HG03025 (cell line): ENCODE measurements at regions not wholly inside any gene's neighbourhood (a gene's known extent, or its start where the extent isn't known, plus 50 kb on each side); places are given as distances from the start of the nearest gene placed in this dataset.

ENCODE experiments used
- ATAC-seq: cut with Tn5 transposase; IDR thresholded peaks from one replicate; pipeline ENCODE4 v1.9.1; 2021; ENCODE audit warnings: mild to moderate bottlenecking, moderate library complexity; ENCODE audit not compliant: unreplicated experiment, low FRiP score

DNA sequence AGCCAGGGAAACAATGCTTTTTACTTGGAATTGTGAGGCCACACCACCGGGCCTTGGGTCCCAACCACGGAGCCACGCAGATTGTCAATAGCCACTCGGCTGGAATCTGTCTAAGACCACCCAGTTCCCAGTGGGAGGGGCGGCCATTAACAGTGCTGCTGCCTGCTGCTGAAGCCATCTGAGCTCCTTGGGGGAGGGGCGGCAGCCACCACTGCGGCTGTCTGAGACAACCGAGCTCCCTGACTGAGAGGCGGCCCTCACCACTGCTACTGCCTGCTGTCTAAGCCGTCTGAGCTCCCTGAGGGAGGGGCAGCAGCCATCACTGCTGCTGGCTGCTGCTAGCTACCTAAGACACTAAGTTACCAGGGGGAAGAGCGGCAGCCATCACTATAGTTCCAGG lies 64.3 kb downstream of the DMRTA2 start:
- ATAC-seq, result no peak

- ATAC-seq, result no peak
Observed at GRCh38 chr1:50357186-50357585, 66.1 kb downstream of the DMRTA2 start.

GRCh38 chr1:50354813-50355212 lies 68.4 kb downstream of the DMRTA2 start:
- no peak for ATAC-seq

GRCh38 chr1:50352428-50352827 lies 70.8 kb downstream of the DMRTA2 start:
- no peak for ATAC-seq

DNA sequence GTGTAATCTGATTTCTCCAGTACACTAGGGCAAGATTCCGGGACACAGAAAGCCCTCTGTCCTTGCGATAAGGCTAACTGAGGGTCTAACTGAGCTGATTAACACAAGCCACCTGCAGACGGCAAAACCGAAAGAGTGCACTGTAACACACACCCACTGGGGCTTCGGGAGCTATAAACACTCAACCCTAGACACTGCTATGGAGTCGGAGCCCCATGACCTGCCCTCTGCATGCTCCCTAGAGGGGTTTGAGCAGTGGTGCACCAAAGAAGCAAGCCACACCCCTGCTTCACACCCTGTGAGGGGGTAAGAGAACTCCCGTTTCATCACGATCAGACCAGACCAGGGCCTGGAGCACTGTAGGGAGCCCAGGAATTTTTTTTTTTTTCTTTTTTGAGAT lies 72.4 kb downstream of the DMRTA2 start:
- no peak for ATAC-seq

DNA sequence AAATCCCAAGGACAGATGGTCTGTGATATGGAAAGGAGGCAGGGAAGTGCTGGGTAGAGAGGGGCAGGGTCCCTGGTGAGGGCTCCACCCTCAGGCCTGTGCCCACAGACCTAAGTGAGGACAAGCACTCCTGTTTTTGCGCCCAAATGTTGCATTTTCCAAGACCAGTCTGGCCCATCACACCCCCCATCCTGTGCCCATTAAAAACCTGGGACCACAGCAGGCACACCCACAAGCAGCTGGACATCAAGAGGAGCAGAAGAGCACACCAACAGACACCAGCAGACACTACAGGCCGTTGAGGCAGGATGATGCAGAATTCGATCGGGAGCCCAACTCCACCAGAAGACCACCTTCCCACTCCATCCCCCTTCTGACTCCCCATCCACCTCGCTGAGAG lies 72.8 kb downstream of the DMRTA2 start:
- no peak for ATAC-seq

- no peak for ATAC-seq
Observed at GRCh38 chr1:50349242-50349565, 74.0 kb downstream of the DMRTA2 start.

- ATAC-seq, result no peak
Observed at GRCh38 chr1:50348449-50349241, 74.6 kb downstream of the DMRTA2 start.

- no peak for ATAC-seq
Observed at GRCh38 chr1:50347933-50348332, 75.3 kb downstream of the DMRTA2 start.

GRCh38 chr1:50346621-50347020 lies 76.6 kb downstream of the DMRTA2 start:
- ATAC-seq, result no peak

- ATAC-seq, result no peak
Observed at GRCh38 chr1:50343323-50343722, 79.9 kb downstream of the DMRTA2 start.

- no peak for ATAC-seq
Observed at GRCh38 chr1:50342525-50342924, 80.7 kb downstream of the DMRTA2 start.

GRCh38 chr1:50335036-50335435 lies 88.2 kb downstream of the DMRTA2 start:
- ATAC-seq, result no peak

GRCh38 chr1:50333595-50333974 lies 89.7 kb downstream of the DMRTA2 start:
- ATAC-seq, result peak; percentile 75

DNA sequence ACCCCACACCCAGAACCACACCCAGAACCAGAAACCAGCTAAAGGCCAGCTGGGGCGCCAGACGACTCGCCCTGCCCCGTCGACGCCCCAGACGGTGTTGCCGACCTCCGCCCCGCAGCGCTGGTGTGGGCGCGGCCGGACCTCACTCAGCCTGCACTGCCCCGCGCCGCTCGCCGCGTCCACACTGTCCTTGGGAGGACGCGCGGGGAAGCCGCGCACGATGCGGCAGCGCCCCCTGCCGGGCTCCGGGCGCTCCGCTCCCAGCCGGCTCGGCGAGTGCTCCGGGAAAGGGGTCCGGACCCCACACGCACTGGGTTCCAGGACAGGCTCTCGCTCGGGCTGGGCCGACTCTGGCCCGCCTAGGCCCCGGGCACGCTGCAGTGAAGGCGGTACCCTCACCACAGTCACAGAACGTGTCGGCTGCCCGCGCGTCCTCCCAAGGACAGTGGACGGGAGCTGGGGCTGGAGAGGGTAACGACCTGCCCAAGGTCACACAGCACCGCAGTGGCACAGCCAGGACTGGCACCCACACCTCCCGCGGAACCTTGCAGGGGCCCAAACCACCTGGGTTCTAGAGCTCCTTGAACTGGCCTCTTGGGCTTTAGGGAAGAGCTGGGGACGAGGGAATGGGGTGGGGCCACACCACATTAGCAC lies 90.2 kb downstream of the DMRTA2 start:
- peak; percentile 65 for ATAC-seq

GRCh38 chr1:50329332-50329932 lies 93.8 kb downstream of the DMRTA2 start:
- ATAC-seq, result no peak

DNA sequence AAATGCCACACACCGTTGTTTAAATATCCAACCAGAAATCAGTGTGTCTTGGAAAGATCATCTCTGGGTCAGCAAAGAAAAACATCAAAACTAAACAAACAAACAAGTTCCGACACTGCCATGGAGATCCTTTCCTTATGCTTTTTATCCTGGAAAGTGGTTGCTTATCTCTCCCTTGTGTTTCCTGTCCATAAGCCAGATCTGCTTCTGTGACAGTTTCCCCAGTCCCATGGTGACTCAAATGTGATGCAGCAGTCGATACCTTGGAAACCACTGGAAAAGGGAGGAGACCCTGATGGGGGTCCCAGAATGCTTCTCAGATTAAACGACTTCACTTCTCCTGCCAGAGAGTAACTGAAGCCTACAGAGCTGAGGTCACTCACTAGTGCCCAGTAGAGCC lies 94.7 kb downstream of the DMRTA2 start:
- no peak for ATAC-seq

DNA sequence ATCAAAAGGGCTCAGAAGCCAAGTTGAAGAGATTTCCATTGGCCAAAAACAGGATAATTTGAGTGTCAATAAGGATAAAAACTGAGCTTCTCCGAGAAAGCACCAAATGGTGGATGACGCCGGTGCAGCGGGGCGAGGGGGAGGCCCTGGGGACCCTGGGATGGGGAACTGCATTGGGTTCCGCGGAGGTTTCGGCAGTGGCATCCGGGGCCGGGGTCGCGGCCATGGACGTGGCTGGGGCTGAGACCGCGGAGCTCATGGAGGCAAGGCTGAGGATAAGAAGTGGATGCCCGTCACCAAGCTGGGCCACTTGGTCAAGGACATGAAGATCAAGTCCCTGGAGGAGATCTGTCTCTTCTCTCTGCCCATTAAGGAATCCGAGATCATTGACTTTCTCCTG lies 97.2 kb downstream of the DMRTA2 start:
- ATAC-seq, result no peak

DNA sequence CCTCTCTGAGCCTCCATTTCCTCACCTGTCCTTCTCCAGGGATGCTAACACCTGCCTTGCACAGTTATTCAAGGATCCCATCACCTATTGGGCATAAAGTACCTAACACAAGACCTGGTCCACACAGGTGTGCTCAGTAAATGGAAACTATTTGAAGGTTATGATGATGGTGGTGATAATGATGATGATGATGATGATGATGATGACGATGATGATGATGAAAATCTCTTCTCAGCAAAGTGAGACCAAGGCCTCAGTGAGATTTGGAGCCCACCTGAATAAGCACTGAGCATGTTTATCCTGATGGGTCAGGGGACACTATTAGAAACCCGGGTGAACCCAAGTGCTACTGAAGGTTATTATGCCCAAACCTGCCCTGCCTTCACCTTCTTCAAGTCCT lies 100.7 kb downstream of the DMRTA2 start:
- no peak for ATAC-seq

DNA sequence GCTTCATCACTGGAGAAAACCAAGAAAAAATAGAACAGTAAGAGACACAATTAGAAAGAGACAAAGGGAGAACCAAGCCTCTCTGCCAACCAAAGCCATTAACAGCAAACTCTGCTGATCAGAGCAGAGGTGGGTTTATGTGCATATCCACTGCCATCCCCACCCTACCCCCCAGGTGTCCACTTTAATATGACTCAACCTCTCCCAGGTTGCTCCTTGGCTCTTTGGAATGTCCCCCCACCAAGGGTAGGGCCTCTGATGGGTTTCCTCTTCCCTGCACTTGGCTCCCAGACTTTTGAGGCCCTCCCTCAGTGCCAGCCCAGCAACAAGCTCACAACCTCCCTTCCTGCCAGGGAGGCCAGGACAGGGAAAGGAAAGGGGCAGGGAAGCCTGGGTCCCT lies 104.8 kb downstream of the DMRTA2 start:
- no peak for ATAC-seq

DNA sequence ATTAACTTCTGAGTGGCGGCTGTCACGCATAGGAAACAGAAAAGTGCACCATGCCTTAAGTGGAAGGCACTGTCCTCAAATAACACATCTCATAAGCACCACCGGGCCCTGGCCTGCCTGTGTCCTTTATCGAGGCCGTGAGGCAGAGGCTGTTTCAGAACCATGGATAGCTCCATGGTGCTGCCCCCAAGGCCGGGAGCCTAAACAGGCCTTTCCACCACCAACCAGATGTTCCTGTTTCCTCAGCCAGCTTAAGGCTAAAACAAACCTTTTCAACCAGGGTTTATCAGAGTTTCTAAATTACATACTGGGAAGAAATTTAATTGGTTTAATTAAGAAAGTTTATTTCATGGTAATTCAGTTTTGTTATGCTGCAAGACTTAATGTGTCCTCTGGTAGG lies 114.4 kb downstream of the DMRTA2 start:
- no peak for ATAC-seq

DNA sequence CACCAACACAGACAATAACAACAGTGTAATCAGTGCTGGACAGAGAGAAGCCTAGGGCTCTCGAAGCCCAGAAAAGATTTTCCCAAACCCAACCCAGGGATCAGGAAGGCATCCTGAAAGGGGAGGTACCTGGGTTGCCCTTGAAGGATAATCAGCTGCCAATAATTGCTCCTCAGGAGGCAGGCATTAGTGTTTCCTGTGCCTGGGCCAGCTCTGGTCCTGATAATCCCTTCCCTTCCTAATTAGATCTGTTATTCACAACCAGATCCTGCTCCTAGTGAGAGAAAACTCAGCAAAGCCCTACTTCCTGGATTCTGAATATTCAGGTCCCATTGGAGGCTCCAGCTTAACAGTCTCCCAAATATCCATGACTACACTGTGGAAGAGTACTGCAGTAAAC lies 117.4 kb downstream of the DMRTA2 start:
- no peak for ATAC-seq
